ENCODE measurements at regions not wholly inside any gene's neighbourhood (a gene's known extent, or its start where the extent isn't known, plus 50 kb on each side); places are given as distances from the start of the nearest gene placed in this dataset.
A peak's percentile ranks its signal among the peaks of the same experiment; 100 is the strongest.
"Not testable (repeated sequence)": the region's sequence is repeated elsewhere in the genome, so short reads cannot be mapped to it uniquely, and the experiment has no call there.

- H3K27me3 Mint-ChIP-seq, POLR2A ChIA-PET, H3K36me3 Mint-ChIP-seq: not testable (repeated sequence)
Observed at GRCh38 chr2:110394769-110395168, 77.8 kb downstream of the LIMS4 start.

GRCh38 chr2:110392366-110392765, 80.2 kb downstream of the LIMS4 start:
- H3K9me3 Mint-ChIP-seq = not testable (repeated sequence)

More at GRCh38 chr2:110394769-110395168, 77.8 kb downstream of the LIMS4 start:
- H3K4me3 Mint-ChIP-seq; DNase-seq; ATAC-seq (ENCODE audit: low read depth); H3K9me3 Mint-ChIP-seq; H3K4me1 Mint-ChIP-seq; H3K27ac Mint-ChIP-seq: not testable (repeated sequence)

GRCh38 chr2:110391035-110391418, 81.6 kb downstream of the LIMS4 start:
- POLR2A ChIA-PET; H3K27ac Mint-ChIP-seq; ATAC-seq (ENCODE audit: low read depth); DNase-seq; H3K36me3 Mint-ChIP-seq; H3K4me1 Mint-ChIP-seq; H3K27me3 Mint-ChIP-seq; H3K4me3 Mint-ChIP-seq; H3K9me3 Mint-ChIP-seq: not testable (repeated sequence)

More at GRCh38 chr2:110392366-110392765, 80.2 kb downstream of the LIMS4 start:
- ATAC-seq (ENCODE audit: low read depth); H3K36me3 Mint-ChIP-seq; H3K4me3 Mint-ChIP-seq; POLR2A ChIA-PET; H3K27me3 Mint-ChIP-seq; DNase-seq; H3K4me1 Mint-ChIP-seq; H3K27ac Mint-ChIP-seq: not testable (repeated sequence)

- not testable (repeated sequence) for H3K27me3 Mint-ChIP-seq, DNase-seq, H3K27ac Mint-ChIP-seq
Observed at GRCh38 chr2:110390351-110391034, 82.1 kb downstream of the LIMS4 start.

GRCh38 chr2:110387044-110387443, 85.6 kb downstream of the LIMS4 start:
- DNase-seq; H3K36me3 Mint-ChIP-seq; H3K9me3 Mint-ChIP-seq; POLR2A ChIA-PET; H3K27ac Mint-ChIP-seq; H3K4me1 Mint-ChIP-seq; ATAC-seq (ENCODE audit: low read depth); H3K27me3 Mint-ChIP-seq; H3K4me3 Mint-ChIP-seq: not testable (repeated sequence)

More at GRCh38 chr2:110390351-110391034, 82.1 kb downstream of the LIMS4 start:
- H3K36me3 Mint-ChIP-seq; H3K4me1 Mint-ChIP-seq; POLR2A ChIA-PET; H3K4me3 Mint-ChIP-seq; ATAC-seq (ENCODE audit: low read depth); H3K9me3 Mint-ChIP-seq: not testable (repeated sequence)

GRCh38 chr2:110386546-110386945, 86.1 kb downstream of the LIMS4 start:
- H3K4me1 Mint-ChIP-seq; ATAC-seq (ENCODE audit: low read depth); H3K9me3 Mint-ChIP-seq; H3K36me3 Mint-ChIP-seq; H3K4me3 Mint-ChIP-seq; H3K27ac Mint-ChIP-seq; H3K27me3 Mint-ChIP-seq; POLR2A ChIA-PET; DNase-seq: not testable (repeated sequence)

GRCh38 chr2:110384736-110385119, 87.9 kb downstream of the LIMS4 start:
- H3K4me1 Mint-ChIP-seq; ATAC-seq (ENCODE audit: low read depth); H3K27me3 Mint-ChIP-seq; H3K4me3 Mint-ChIP-seq; H3K9me3 Mint-ChIP-seq; DNase-seq; H3K36me3 Mint-ChIP-seq; H3K27ac Mint-ChIP-seq; POLR2A ChIA-PET: not testable (repeated sequence)

GRCh38 chr2:110384109-110384735, 88.4 kb downstream of the LIMS4 start:
- H3K9me3 Mint-ChIP-seq, POLR2A ChIA-PET, H3K4me1 Mint-ChIP-seq, H3K36me3 Mint-ChIP-seq, H3K27ac Mint-ChIP-seq, DNase-seq, H3K27me3 Mint-ChIP-seq, H3K4me3 Mint-ChIP-seq: not testable (repeated sequence)
- peak; percentile 53 for ATAC-seq (ENCODE audit: low read depth)

GRCh38 chr2:110383163-110384048, 89.2 kb downstream of the LIMS4 start:
- H3K27me3 Mint-ChIP-seq, H3K36me3 Mint-ChIP-seq, POLR2A ChIA-PET, H3K4me1 Mint-ChIP-seq, DNase-seq, H3K27ac Mint-ChIP-seq, H3K4me3 Mint-ChIP-seq, H3K9me3 Mint-ChIP-seq: not testable (repeated sequence)
- peak; percentile 88 for ATAC-seq (ENCODE audit: low read depth)

GRCh38 chr2:110373519-110373918, 99.1 kb downstream of the LIMS4 start:
- H3K4me3 Mint-ChIP-seq; H3K27me3 Mint-ChIP-seq; H3K27ac Mint-ChIP-seq; POLR2A ChIA-PET; ATAC-seq (ENCODE audit: low read depth); DNase-seq; H3K36me3 Mint-ChIP-seq; H3K9me3 Mint-ChIP-seq; H3K4me1 Mint-ChIP-seq: not testable (repeated sequence)

GRCh38 chr2:110371633-110372032, 101.0 kb downstream of the LIMS4 start:
- H3K36me3 Mint-ChIP-seq; ATAC-seq (ENCODE audit: low read depth); H3K4me1 Mint-ChIP-seq; DNase-seq; H3K4me3 Mint-ChIP-seq; H3K27ac Mint-ChIP-seq; H3K9me3 Mint-ChIP-seq; POLR2A ChIA-PET; H3K27me3 Mint-ChIP-seq: not testable (repeated sequence)

- ATAC-seq (ENCODE audit: low read depth); H3K27me3 Mint-ChIP-seq; DNase-seq; H3K4me3 Mint-ChIP-seq; H3K4me1 Mint-ChIP-seq; POLR2A ChIA-PET; H3K9me3 Mint-ChIP-seq; H3K27ac Mint-ChIP-seq; H3K36me3 Mint-ChIP-seq: not testable (repeated sequence)
Observed at GRCh38 chr2:110357616-110358015, 115.0 kb downstream of the LIMS4 start.

- ATAC-seq (ENCODE audit: low read depth); H3K27me3 Mint-ChIP-seq; H3K4me1 Mint-ChIP-seq; H3K4me3 Mint-ChIP-seq; POLR2A ChIA-PET; DNase-seq; H3K27ac Mint-ChIP-seq; H3K36me3 Mint-ChIP-seq; H3K9me3 Mint-ChIP-seq: not testable (repeated sequence)
Observed at GRCh38 chr2:110354294-110355018, 118.2 kb downstream of the LIMS4 start.
